Thyroid gland (tissue), 4 donors: ENCODE measurements at regions not wholly inside any gene's neighbourhood (a gene's known extent, or its start where the extent isn't known, plus 50 kb on each side); places are given as distances from the start of the nearest gene placed in this dataset.

ENCODE experiments used
- DNase-seq, 2 donors: peaks; one replicate each; pipeline ENCODE4 v3.0.0-alpha.2; 2019
- H3K27ac ChIP-seq, 3 donors: fragments of 200-600 bp; sonication (generic); 1 replicate in 2 of 3; 2 replicates in 1 of 3; pipeline ENCODE4 v1.5.1; 2016 to 2019; ENCODE audit warnings: mild to moderate bottlenecking in 1 of 3, moderate library complexity in 1 of 3
- H3K27me3 ChIP-seq: fragments of 200-600 bp; sonication (generic); one replicate; pipeline ENCODE4 v1.5.1; 2019
- H3K36me3 ChIP-seq, 2 donors: fragments of 200-600 bp; sonication (generic); one replicate each; pipeline ENCODE4 v1.5.1; 2016 to 2019
- H3K4me1 ChIP-seq, 2 donors: fragments of 200-600 bp; sonication (generic); one replicate each; pipeline ENCODE4 v1.5.1; 2017 to 2019
- H3K4me3 ChIP-seq, 3 donors: fragments of 200-600 bp; sonication (generic); replicated peaks in 1 of 3; 1 replicate in 2 of 3; 2 replicates in 1 of 3; pipeline ENCODE4 v1.5.1; 2016; ENCODE audit warnings: mild to moderate bottlenecking in 1 of 3
- H3K9me3 ChIP-seq: fragments of 200-600 bp; sonication (generic); one replicate; pipeline ENCODE4 v1.5.1; 2017
- CTCF ChIP-seq, 6 experiments: fragments of 200-600 bp in 3 of 6; fragments of 450-650 bp in 3 of 6; sonication (generic) in 3 of 6; IDR thresholded peaks; one replicate each; pipeline ENCODE4 v1.5.1; 2016 to 2019; ENCODE audit warnings: antibody characterized with exemption in 6 of 6, mild to moderate bottlenecking in 2 of 6, inconsistent platforms in 1 of 6, moderate library complexity in 1 of 6
- POLR2A ChIP-seq, 2 donors: fragments of 450-650 bp; IDR thresholded peaks; one replicate each; pipeline ENCODE4 v1.6.1; 2017; ENCODE audit warnings: antibody characterized with exemption in 2 of 2, mild to moderate bottlenecking in 2 of 2, moderate library complexity in 1 of 2
- WGBS, 2 donors: methylation state at CpG; one replicate each; pipeline ENCODE4 v1.1.5; 2017; 5-methylcytosine and 5-hydroxymethylcytosine counted together
- intact Hi-C: fragments of 100-400 bp; cut with DNase I; formaldehyde crosslinking; loops from one replicate; pipeline ENCODE4 v1.15.1; 2023

DNA sequence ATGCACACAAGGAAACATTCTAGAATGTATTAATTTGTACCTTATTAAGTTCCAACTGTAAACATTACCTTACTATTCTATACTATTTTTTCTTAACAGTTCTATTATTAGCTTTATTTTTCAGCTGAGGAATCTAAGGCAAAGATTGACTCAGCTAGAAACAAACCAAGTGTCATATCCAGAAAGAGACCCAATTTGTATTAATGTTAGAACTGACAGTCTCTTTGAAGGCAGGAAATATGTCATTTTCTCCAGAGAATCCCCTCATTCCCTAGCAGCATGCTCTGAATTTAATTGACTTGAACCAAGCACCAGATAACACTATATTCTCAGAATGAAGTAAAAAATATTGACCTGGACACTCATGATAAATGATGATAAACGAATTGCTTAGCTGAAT, 81.4 kb upstream of the PLPPR5 start:
- no peak for DNase-seq
- 72 to 74% methylated on average over 1 of the region's 1 CpG for WGBS, 2 donors
- Histone ChIP-seq H3K27ac (no peak overlapping the region), H3K36me3 (no peaks in the 10 kb centered on the region), H3K4me1 (no peaks in the 10 kb centered on the region), H3K4me3 (no peak overlapping the region), H3K9me3 (no peaks in the 10 kb centered on the region), H3K27me3 (no peaks in the 10 kb centered on the region)
- no peak for TF ChIP-seq POLR2A (IDR thresholded peaks at IDR 0.05)
- TF ChIP-seq CTCF (IDR thresholded peaks at IDR 0.05) = no peak
- intact Hi-C loops = no loop called here

- intact Hi-C loops = no loop called here
- 85 to 95% methylated on average over 1 of the region's 1 CpG for WGBS, 2 donors
Observed at GRCh38 chr1:99098589-99098988, 93.9 kb upstream of the PLPPR5 start.

GRCh38 chr1:99106274-99106673, 101.6 kb upstream of the PLPPR5 start:
- no peaks in the 10 kb centered on the region for H3K36me3 ChIP-seq
- no peaks in the 10 kb centered on the region for H3K27me3 ChIP-seq
- H3K4me3 ChIP-seq = no peak overlapping the region
- H3K9me3 ChIP-seq = no peaks in the 10 kb centered on the region
- H3K27ac ChIP-seq = no peak overlapping the region
- TF ChIP-seq POLR2A (IDR thresholded peaks at IDR 0.05) (no peak), CTCF (IDR thresholded peaks at IDR 0.05) (no peak)
- no peaks in the 10 kb centered on the region for H3K4me1 ChIP-seq
- WGBS, 2 donors = 91 to 100% methylated on average over 1 of the region's 1 CpG
- DNase-seq = no peak
- intact Hi-C loops = no loop called here

More at GRCh38 chr1:99098589-99098988, 93.9 kb upstream of the PLPPR5 start:
- Histone ChIP-seq H3K36me3 (no peaks in the 10 kb centered on the region), H3K9me3 (no peaks in the 10 kb centered on the region), H3K27me3 (no peaks in the 10 kb centered on the region), H3K4me3 (no peak overlapping the region), H3K27ac (no peak overlapping the region), H3K4me1 (no peaks in the 10 kb centered on the region)
- TF ChIP-seq CTCF (IDR thresholded peaks at IDR 0.05) (no peak), POLR2A (IDR thresholded peaks at IDR 0.05) (no peak)
- no peak for DNase-seq

- WGBS, 2 donors = 85 to 89% methylated on average over 7 of the region's 7 CpGs
- Histone ChIP-seq H3K27ac (no peak overlapping the region), H3K27me3 (no peaks in the 10 kb centered on the region), H3K36me3 (no peaks in the 10 kb centered on the region), H3K4me1 (no peaks in the 10 kb centered on the region), H3K4me3 (no peak overlapping the region), H3K9me3 (no peaks in the 10 kb centered on the region)
- no peak for TF ChIP-seq POLR2A (IDR thresholded peaks at IDR 0.05)
- TF ChIP-seq CTCF (IDR thresholded peaks at IDR 0.05) = no peak
- intact Hi-C loops = no loop called here
- no peak for DNase-seq
Observed at GRCh38 chr1:99107680-99108079, 103.0 kb upstream of the PLPPR5 start.

GRCh38 chr1:99110140-99111041, 105.7 kb upstream of the PLPPR5 start:
- no peak overlapping the region for H3K4me3 ChIP-seq
- no peak overlapping the region for H3K27ac ChIP-seq
- no peaks in the 10 kb centered on the region for H3K36me3 ChIP-seq
- H3K4me1 ChIP-seq = no peaks in the 10 kb centered on the region
- DNase-seq = no peak
- intact Hi-C loops = no loop called here
- H3K9me3 ChIP-seq = no peaks in the 10 kb centered on the region
- H3K27me3 ChIP-seq = no peaks in the 10 kb centered on the region
- no peak for TF ChIP-seq POLR2A (IDR thresholded peaks at IDR 0.05)
- no peak for TF ChIP-seq CTCF (IDR thresholded peaks at IDR 0.05)
- WGBS, 2 donors = 76 to 80% methylated on average over 6 of the region's 6 CpGs
